ENCODE measurements at regions not wholly inside any gene's neighbourhood (a gene's known extent, or its start where the extent isn't known, plus 50 kb on each side); places are given as distances from the start of the nearest gene placed in this dataset.
"Not testable (repeated sequence)": the region's sequence is repeated elsewhere in the genome, so short reads cannot be mapped to it uniquely, and the experiment has no call there.

- no peak for DNase-seq
These were observed 675.6 kb upstream of the VRK2 start for GRCh38 chr2:57370882-57371585.

GRCh38 chr2:57372237-57372984, 674.2 kb upstream of the VRK2 start:
- DNase-seq, result no peak

DNA sequence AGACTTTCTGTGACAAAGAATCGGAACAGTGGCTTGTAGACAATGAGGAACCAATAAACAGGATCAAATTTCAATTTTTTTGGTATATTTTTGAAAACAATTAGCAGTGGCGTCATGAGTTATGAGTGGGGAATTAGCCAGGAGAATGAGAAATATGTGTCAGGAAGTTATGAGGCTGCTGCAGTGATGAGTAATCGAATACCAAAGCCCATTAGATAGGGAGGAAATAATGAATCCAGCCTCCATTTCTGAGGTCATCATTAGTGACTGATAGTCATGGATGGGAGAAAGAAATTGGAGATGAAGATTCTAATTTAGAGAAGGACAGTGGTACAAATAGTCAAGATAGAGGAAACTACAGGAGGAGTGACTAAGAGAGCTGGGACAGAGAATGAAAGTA, 673.1 kb upstream of the VRK2 start:
- DNase-seq, result no peak

DNA sequence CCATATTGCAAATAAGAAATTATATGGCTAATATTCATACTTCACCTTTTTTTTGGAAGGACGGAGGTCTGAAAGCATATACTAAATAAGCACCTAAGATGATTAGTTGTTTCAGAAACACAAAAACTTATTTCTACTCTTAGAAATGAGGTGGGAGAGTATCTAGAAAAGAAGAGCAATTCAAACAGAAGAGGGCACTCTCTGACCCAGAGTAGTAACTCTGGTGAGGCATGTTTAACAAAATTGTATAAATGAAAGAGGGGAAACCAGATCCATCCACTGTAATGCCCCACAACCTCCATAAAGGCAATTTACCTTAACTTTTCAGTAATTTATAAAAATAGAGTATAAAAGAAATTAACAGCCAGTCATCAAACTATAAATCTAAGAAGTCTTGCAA, 669.6 kb upstream of the VRK2 start:
- no peak for DNase-seq

- DNase-seq, result no peak
These were observed 660.3 kb upstream of the VRK2 start for GRCh38 chr2:57386305-57386704.

DNA sequence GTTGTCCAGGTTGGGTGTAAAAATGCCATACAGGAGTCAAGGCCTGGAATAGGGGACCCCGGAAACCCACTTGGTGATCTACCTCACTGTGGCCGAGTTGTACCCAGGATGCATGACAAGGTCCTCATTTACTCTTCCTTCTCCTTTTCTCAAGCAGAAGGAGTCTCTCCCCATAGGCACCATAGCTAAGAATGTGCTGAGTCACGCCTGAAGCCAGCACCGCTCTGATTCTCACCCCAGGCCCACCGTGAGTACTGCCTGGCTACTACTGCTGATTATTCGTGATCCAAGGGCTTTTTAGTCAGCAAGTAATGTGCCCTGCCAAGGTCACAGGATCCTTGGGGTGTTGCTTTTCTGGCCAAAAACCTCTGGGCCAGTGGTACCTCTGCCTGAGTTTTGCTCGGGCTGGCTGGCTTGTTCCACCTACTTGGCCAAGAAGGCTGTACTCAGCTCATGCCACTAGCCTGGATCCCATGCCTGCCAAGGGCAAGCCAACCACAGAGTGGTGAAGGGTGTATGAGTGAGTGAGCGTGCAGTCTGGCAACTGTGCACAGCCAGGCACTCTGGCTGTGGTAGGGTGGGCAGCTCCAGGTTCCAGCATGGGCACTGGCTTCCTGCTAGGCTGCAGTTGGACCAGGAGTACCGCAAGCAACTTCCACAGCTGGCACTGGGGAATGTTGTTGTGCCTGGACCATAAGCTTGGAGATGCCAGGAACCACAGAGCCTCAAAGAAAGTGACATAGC, 650.1 kb upstream of the VRK2 start:
- DNase-seq, result no peak

DNA sequence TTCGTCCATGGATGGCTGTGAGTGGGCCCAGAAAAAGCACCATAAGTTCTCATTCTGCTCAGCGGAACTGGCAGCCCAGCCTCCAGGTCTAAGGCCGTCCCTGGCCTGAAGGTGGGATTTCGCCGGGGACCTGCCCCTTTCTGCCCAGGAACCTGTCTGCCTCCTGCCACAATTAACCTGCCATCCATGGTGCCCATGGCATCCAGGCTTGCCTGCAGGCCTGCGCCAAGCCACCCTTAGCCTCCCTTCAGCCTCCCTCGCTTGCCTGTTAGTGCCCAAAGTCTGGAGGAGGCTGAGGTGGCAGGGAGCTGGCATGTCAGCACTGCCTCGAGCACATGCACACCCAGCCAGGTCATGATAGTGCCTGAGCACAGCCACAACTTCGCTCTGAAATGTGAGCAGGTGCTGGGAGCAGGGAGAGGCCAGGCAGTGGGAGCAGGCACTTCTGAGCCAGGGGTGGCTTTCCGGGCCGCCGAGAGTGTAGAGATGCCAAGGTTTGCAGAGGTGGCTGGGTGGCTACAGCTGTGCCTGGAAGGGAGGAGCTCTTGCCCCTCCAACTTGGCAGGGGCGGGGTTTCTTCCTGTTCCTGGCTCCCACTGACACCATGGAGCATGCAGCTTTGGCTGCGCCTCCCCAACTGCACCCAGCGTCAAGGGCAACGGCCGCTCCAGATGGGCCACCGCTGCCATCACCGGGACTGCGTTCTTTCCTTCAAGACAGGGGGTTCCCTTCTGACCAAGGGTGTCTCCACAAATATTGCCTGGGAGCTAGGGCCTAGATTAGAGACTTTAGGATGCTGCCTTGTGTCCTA, 648.9 kb upstream of the VRK2 start:
- DNase-seq, result no peak

DNA sequence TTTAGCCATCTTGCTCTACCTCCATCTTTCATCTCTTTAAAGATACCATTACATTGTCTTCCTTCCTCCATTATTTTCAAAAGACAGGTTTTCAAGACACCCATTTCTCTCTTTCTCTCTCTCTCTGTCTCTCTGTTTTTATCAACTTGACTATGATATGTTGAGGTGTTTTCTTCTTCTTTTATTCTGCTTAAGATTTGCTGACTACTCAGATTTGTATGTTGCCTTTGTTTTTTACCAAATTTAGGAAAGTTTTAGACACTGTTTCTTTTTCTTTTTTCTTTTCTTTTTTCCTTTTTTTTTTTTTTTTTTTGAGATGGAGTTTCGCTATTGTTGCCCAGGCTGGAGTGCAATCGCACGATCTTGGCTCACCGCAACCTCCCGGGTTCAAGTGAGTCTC, 647.5 kb upstream of the VRK2 start:
- no peak for DNase-seq

- no peak for DNase-seq
These were observed 644.5 kb upstream of the VRK2 start for GRCh38 chr2:57402096-57402495.

DNA sequence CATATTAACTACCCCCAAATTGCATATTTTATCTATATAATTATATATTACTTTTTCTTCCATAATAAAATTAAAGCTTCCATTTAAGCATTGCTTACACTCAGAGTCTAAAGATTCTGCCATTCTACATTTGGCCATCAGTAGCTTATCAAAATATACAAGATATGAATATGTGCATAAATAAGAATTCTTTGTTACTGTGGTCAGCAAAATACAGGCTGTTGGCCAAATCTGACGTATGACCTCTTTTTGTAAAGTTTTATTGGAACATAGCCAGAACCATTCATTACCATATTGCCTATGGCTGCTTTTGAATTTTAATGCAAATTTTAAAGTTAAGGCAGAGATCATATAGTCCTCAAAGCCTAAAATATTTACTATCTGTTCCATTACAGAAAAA, 643.9 kb upstream of the VRK2 start:
- no peak for DNase-seq

- DNase-seq, result no peak
These were observed 638.8 kb upstream of the VRK2 start for GRCh38 chr2:57407772-57408201.

DNA sequence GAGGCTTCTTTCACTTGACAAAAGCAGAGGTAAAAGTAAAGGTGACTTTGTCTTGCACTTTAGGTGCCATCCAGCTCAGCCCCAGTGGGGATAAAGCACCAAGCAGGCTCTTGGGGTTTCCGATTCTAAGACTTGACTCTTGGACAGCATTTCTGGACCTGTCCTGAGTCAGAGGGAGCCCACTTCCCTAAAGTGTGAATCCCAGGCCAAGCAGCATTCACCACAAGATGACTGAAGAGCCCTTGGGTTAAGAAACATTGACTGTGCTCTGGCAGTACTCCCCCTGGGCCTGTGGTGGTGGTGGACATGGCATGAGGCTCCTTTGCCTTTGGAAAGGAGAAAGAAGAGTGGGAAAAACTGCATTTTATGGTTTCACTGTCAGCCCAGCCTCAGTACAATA, 638.0 kb upstream of the VRK2 start:
- DNase-seq, result no peak

GRCh38 chr2:57417007-57417406, 629.6 kb upstream of the VRK2 start:
- DNase-seq, result no peak

DNA sequence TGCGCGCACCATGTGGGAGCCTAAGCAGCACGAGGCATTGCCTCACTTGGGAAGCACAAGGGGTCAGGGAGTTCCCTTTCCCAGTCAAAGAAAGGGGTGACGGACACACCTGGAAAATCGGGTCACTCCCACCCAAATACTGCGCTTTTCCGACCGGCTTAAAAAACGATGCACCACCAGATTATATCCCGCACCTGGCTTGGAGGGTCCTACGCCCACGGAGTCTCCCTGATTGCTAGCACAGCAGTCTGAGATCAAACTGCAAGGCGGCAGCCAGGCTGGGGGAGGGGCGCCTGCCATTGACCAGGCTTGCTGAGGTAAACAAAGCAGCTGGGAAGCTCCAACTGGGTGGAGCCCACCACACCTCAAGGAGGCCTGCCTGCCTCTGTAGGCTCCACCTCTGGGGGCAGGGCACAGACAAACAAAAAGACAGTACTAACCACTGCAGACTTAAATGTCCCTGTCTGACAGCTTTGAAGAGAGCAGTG, 627.7 kb upstream of the VRK2 start:
- not testable (repeated sequence) for DNase-seq

GRCh38 chr2:57429831-57430230, 616.8 kb upstream of the VRK2 start:
- no peak for DNase-seq

DNA sequence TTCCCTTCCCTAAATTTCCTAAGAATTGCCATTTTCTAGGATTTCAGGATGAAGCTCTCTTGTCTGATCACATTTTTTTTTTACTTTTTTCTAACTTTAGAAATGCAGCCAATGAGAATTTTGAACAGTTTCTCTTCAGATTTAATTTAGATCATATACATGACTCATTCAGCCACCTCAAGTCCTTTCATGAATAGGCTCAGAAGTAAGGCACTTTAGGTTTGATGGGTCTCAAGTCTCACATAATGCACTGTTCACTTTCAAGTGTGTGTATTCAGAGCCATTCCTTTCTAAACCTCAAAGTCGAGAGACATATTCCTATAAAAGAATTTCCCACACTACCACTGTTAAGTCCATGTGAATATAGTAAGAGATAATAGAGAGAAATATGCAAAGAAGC, 614.1 kb upstream of the VRK2 start:
- DNase-seq, result no peak

GRCh38 chr2:57434441-57434840, 612.2 kb upstream of the VRK2 start:
- no peak for DNase-seq

- DNase-seq, result no peak
These were observed 611.6 kb upstream of the VRK2 start for GRCh38 chr2:57434972-57435371.

GRCh38 chr2:57437077-57437476, 609.5 kb upstream of the VRK2 start:
- DNase-seq, result no peak

- no peak for DNase-seq
These were observed 606.2 kb upstream of the VRK2 start for GRCh38 chr2:57440437-57440836.

- DNase-seq, result no peak
These were observed 603.5 kb upstream of the VRK2 start for GRCh38 chr2:57443086-57443485.

DNA sequence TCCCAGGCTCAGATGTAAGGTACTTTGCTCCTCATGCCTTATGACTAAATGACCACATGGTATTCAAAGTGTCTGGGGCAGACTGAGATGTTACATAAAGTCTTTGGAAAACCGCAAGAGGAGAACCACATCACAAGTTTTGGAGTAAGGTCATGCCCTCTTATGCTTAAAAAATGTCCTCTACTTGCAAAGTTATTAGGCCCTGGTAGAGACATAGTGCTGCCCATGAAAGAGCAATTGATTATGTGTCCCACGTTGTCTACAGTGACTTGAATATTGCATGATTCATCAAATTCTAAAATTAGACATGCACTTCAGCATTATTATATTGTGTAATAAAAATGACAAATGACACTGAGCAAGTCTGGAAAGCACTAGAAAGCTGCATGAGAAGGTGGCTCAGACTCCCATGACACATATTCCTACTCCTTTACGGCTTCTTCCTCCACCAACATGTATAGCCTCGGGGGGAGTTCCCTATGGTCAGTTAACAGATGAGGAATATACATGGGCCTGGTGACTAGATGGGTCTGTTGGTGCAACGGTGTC, 602.6 kb upstream of the VRK2 start:
- no peak for DNase-seq
